Endodermal cell (in vitro differentiated cells): ENCODE measurements at regions not wholly inside any gene's neighbourhood (a gene's known extent, or its start where the extent isn't known, plus 50 kb on each side); places are given as distances from the start of the nearest gene placed in this dataset.

Experiments
- DNase-seq: peaks from one replicate; pipeline ENCODE4 v3.0.0-alpha.2; 2017
- H3K27ac ChIP-seq: 2 replicates; pipeline ENCODE4 v1.5.1; 2013; ENCODE audit warnings: mild to moderate bottlenecking, low read depth, low read length, moderate library complexity
- H3K27me3 ChIP-seq: 2 replicates; pipeline ENCODE4 v1.6.1; 2013; ENCODE audit warnings: mild to moderate bottlenecking, low read length, moderate library complexity; ENCODE audit not compliant: insufficient read depth, control insufficient read depth, poor library complexity, severe bottlenecking
- H3K36me3 ChIP-seq: 2 replicates; pipeline ENCODE4 v1.7.0; 2013; ENCODE audit warnings: mild to moderate bottlenecking, low read length, moderate library complexity; ENCODE audit not compliant: control insufficient read depth, insufficient read depth
- H3K4me1 ChIP-seq: one replicate; pipeline ENCODE4 v1.7.0; 2013; ENCODE audit warnings: low read length; ENCODE audit not compliant: control insufficient read depth, insufficient read depth
- H3K4me3 ChIP-seq: 2 replicates; pipeline ENCODE4 v1.5.1; 2013; ENCODE audit warnings: mild to moderate bottlenecking, low read length, moderate library complexity
- H3K9ac ChIP-seq: 2 replicates; pipeline ENCODE4 v1.6.1; 2013; ENCODE audit warnings: mild to moderate bottlenecking, low read length, moderate library complexity; ENCODE audit not compliant: poor library complexity, severe bottlenecking; ENCODE audit errors: extremely low read depth
- H3K9me3 ChIP-seq: 2 replicates; pipeline ENCODE4 v1.6.1; 2013; ENCODE audit warnings: mild to moderate bottlenecking, low read length, moderate library complexity; ENCODE audit not compliant: control insufficient read depth
- H3K27ac Mint-ChIP-seq: 2 replicates; pipeline ENCODE4 v1.8.0; 2020; ENCODE audit warnings: mixed read lengths
- H3K27me3 Mint-ChIP-seq: 2 replicates; pipeline ENCODE4 v1.8.0; 2021; ENCODE audit warnings: mild to moderate bottlenecking, mixed read lengths; ENCODE audit not compliant: insufficient read depth
- H3K36me3 Mint-ChIP-seq: 2 replicates; pipeline ENCODE4 v1.8.0; 2020; ENCODE audit warnings: low read depth, mixed read lengths
- H3K4me1 Mint-ChIP-seq: 2 replicates; pipeline ENCODE4 v1.8.0; 2020; ENCODE audit warnings: mixed read lengths
- H3K4me3 Mint-ChIP-seq: 2 replicates; pipeline ENCODE4 v1.8.0; 2020; ENCODE audit warnings: mild to moderate bottlenecking, moderate library complexity, mixed read lengths
- H3K9me3 Mint-ChIP-seq: 2 replicates; pipeline ENCODE4 v1.8.0; 2020; ENCODE audit warnings: mild to moderate bottlenecking, mixed read lengths
- CTCF ChIP-seq: fragments of 200-600 bp; sonication (generic); conservative IDR thresholded peaks from 2 replicates; pipeline ENCODE4 v1.5.0; 2021; ENCODE audit warnings: antibody characterized with exemption, mild to moderate bottlenecking
- WGBS, 2 experiments: methylation state at CpG; one replicate each; pipeline versions ENCODE4 v1.1.5 to v1.1.7; 2013; ENCODE audit warnings: missing lambda C conversion rate in 2 of 2, mixed read lengths in 1 of 2; ENCODE audit not compliant: insufficient coverage in 1 of 2, insufficient read length in 1 of 2; 5-methylcytosine and 5-hydroxymethylcytosine counted together

GRCh38 chrX:79300856-79301255 is 66.3 kb downstream of the ITM2A start:
- no peak for DNase-seq
- Mint-ChIP-seq H3K36me3 (no peaks in the 10 kb centered on the region), H3K4me3 (no peak overlapping the region), H3K27ac (no peak overlapping the region), H3K4me1 (no peaks in the 10 kb centered on the region), H3K27me3 (no peaks in the 10 kb centered on the region), H3K9me3 (peaks cover 56% of the 10 kb centered on the region)
- Histone ChIP-seq H3K9me3 (no peaks in the 10 kb centered on the region), H3K27me3 (no peaks in the 10 kb centered on the region), H3K36me3 (no peaks in the 10 kb centered on the region), H3K9ac (no peak overlapping the region), H3K4me1 (no peaks in the 10 kb centered on the region), H3K27ac (no peak overlapping the region), H3K4me3 (no peak overlapping the region)
- TF ChIP-seq CTCF, result no peak
- WGBS, 2 experiments, result 90% methylated on average over 2 of the region's 2 CpGs; no CpG with 5 or more reads in 1 of the 2 experiments

- Mint-ChIP-seq H3K9me3 (peaks cover 50% of the 10 kb centered on the region), H3K27ac (no peak overlapping the region), H3K4me1 (no peaks in the 10 kb centered on the region), H3K4me3 (no peak overlapping the region), H3K27me3 (no peaks in the 10 kb centered on the region), H3K36me3 (no peaks in the 10 kb centered on the region)
- no peak for DNase-seq
- no peak overlapping the region for H3K9ac ChIP-seq
- no peaks in the 10 kb centered on the region for H3K4me1 ChIP-seq
- H3K27ac ChIP-seq, result no peak overlapping the region
- TF ChIP-seq CTCF, result no peak
- no peaks in the 10 kb centered on the region for H3K9me3 ChIP-seq
- H3K27me3 ChIP-seq, result no peaks in the 10 kb centered on the region
- WGBS, 2 experiments, result 88% methylated on average over 2 of the region's 3 CpGs; no CpG with 5 or more reads in 1 of the 2 experiments
- no peak overlapping the region for H3K4me3 ChIP-seq
- H3K36me3 ChIP-seq, result no peaks in the 10 kb centered on the region
Observed at GRCh38 chrX:79290596-79290995, 76.5 kb downstream of the ITM2A start.

GRCh38 chrX:79288733-79289132 is 78.4 kb downstream of the ITM2A start:
- no peaks in the 10 kb centered on the region for H3K4me1 ChIP-seq
- no peak overlapping the region for H3K27ac ChIP-seq
- no peak overlapping the region for H3K27ac Mint-ChIP-seq
- H3K36me3 ChIP-seq, result no peaks in the 10 kb centered on the region
- no peaks in the 10 kb centered on the region for H3K4me1 Mint-ChIP-seq
- DNase-seq, result no peak
- no peak overlapping the region for H3K4me3 ChIP-seq
- WGBS, 2 experiments, result 89% methylated on average over 3 of the region's 3 CpGs; no CpG with 5 or more reads in 1 of the 2 experiments
- peaks cover 54% of the 10 kb centered on the region for H3K9me3 Mint-ChIP-seq
- no peaks in the 10 kb centered on the region for H3K27me3 Mint-ChIP-seq
- no peaks in the 10 kb centered on the region for H3K9me3 ChIP-seq
- H3K36me3 Mint-ChIP-seq, result no peaks in the 10 kb centered on the region
- no peak for TF ChIP-seq CTCF
- H3K9ac ChIP-seq, result no peak overlapping the region
- no peaks in the 10 kb centered on the region for H3K27me3 ChIP-seq
- H3K4me3 Mint-ChIP-seq, result no peak overlapping the region
